Ishikawa (cell line): ENCODE measurements at regions not wholly inside any gene's neighbourhood (a gene's known extent, or its start where the extent isn't known, plus 50 kb on each side); places are given as distances from the start of the nearest gene placed in this dataset.

Source experiments
- CEBPB ChIP-seq: IDR thresholded peaks from 2 replicates; pipeline ENCODE4 v1.6.1; 2012
- CREB1 ChIP-seq: IDR thresholded peaks from 2 replicates; pipeline ENCODE4 v1.6.1; 2012; ENCODE audit warnings: low read depth
- EGR1 ChIP-seq: IDR thresholded peaks from 2 replicates; pipeline ENCODE4 v1.6.1; 2012
- EP300 ChIP-seq: IDR thresholded peaks from 2 replicates; pipeline ENCODE4 v1.6.1; 2012; ENCODE audit warnings: borderline replicate concordance
- FOXM1 ChIP-seq: IDR thresholded peaks from 2 replicates; pipeline ENCODE4 v1.6.1; 2012; ENCODE audit warnings: low read depth, borderline replicate concordance
- NFIC ChIP-seq: IDR thresholded peaks from 2 replicates; pipeline ENCODE4 v1.6.1; 2012
- RAD21 ChIP-seq: IDR thresholded peaks from 2 replicates; pipeline ENCODE4 v1.6.1; 2012; ENCODE audit warnings: low read depth
- TAF1 ChIP-seq: IDR thresholded peaks from 2 replicates; pipeline ENCODE4 v1.6.1; 2012; ENCODE audit warnings: low read depth, mild to moderate bottlenecking
- TCF12 ChIP-seq: IDR thresholded peaks from 2 replicates; pipeline ENCODE4 v1.6.1; 2012; ENCODE audit warnings: low read depth
- TEAD4 ChIP-seq: IDR thresholded peaks from 2 replicates; pipeline ENCODE4 v1.6.1; 2012
- YY1 ChIP-seq: IDR thresholded peaks from 2 replicates; pipeline ENCODE4 v1.6.1; 2012; ENCODE audit warnings: low read depth
- ZBTB7A ChIP-seq: IDR thresholded peaks from 2 replicates; pipeline ENCODE4 v1.6.1; 2012; ENCODE audit warnings: low read depth
- TF ChIP-seq, protein P1 (sequence below): IDR thresholded peaks from 2 replicates; pipeline ENCODE4 v1.6.1; 2012
- TF ChIP-seq, protein P2 (sequence below): IDR thresholded peaks from 2 replicates; pipeline ENCODE4 v1.6.1; 2012; ENCODE audit warnings: low read depth, mild to moderate bottlenecking
- TF ChIP-seq, protein P3 (sequence below): IDR thresholded peaks from 2 replicates; pipeline ENCODE4 v1.6.1; 2012

DNA sequence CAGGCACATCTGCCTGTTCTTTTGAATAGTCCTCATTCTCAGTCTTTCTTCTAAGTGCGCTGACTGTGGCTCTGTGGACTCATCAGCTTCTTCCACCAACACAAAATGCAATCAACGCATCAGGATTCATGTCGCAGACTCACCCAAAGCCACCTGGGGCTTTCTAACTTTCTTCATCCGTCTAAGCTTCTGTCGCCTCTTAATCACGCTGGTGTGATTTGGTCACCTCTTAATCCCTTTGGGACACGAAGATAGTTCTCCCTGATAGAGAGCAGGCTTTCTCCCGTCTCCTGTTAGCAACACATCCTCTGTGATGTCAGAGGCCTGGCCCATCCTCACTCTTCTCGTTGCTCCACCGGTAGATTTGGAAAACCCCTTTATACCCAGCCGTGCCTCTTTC is 78.0 kb upstream of the FOXQ1 start:
- TF ChIP-seq YY1 (no peak), EP300 (no peak), ZBTB7A (no peak), RAD21 (no peak), EGR1 (no peak)
- TF ChIP-seq, protein P1, sequence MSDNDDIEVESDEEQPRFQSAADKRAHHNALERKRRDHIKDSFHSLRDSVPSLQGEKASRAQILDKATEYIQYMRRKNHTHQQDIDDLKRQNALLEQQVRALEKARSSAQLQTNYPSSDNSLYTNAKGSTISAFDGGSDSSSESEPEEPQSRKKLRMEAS, result no peak
- TF ChIP-seq, protein P2, sequence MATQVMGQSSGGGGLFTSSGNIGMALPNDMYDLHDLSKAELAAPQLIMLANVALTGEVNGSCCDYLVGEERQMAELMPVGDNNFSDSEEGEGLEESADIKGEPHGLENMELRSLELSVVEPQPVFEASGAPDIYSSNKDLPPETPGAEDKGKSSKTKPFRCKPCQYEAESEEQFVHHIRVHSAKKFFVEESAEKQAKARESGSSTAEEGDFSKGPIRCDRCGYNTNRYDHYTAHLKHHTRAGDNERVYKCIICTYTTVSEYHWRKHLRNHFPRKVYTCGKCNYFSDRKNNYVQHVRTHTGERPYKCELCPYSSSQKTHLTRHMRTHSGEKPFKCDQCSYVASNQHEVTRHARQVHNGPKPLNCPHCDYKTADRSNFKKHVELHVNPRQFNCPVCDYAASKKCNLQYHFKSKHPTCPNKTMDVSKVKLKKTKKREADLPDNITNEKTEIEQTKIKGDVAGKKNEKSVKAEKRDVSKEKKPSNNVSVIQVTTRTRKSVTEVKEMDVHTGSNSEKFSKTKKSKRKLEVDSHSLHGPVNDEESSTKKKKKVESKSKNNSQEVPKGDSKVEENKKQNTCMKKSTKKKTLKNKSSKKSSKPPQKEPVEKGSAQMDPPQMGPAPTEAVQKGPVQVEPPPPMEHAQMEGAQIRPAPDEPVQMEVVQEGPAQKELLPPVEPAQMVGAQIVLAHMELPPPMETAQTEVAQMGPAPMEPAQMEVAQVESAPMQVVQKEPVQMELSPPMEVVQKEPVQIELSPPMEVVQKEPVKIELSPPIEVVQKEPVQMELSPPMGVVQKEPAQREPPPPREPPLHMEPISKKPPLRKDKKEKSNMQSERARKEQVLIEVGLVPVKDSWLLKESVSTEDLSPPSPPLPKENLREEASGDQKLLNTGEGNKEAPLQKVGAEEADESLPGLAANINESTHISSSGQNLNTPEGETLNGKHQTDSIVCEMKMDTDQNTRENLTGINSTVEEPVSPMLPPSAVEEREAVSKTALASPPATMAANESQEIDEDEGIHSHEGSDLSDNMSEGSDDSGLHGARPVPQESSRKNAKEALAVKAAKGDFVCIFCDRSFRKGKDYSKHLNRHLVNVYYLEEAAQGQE, result no peak
- TF ChIP-seq, protein P3, sequence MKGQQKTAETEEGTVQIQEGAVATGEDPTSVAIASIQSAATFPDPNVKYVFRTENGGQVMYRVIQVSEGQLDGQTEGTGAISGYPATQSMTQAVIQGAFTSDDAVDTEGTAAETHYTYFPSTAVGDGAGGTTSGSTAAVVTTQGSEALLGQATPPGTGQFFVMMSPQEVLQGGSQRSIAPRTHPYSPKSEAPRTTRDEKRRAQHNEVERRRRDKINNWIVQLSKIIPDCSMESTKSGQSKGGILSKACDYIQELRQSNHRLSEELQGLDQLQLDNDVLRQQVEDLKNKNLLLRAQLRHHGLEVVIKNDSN, result no peak

DNA sequence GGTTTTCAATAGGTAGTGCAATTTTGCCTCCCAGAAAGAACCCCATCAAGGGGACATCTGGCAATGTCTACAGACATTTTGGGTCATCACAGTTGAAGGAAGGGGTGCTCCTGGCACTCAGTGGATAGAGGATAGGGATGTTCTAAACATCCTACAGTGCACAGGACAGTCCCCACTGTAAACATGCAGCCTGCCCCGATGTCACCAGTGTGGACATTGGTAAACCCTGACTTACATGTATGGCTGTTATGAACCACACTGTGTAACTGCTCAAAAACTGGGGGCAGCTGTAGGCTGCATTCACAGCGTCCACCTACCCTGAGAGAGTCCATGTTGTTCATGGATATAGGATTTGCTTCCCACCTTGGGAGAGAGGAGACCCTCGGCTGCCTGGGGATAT is 79.3 kb upstream of the FOXQ1 start:
- TF ChIP-seq NFIC (no peak), EGR1 (no peak), EP300 (no peak), TAF1 (no peak), CREB1 (no peak), CEBPB (no peak), FOXM1 (no peak), RAD21 (no peak), TEAD4 (no peak)
- TF ChIP-seq, protein P2, result no peak
- TF ChIP-seq, protein P3, result no peak

DNA sequence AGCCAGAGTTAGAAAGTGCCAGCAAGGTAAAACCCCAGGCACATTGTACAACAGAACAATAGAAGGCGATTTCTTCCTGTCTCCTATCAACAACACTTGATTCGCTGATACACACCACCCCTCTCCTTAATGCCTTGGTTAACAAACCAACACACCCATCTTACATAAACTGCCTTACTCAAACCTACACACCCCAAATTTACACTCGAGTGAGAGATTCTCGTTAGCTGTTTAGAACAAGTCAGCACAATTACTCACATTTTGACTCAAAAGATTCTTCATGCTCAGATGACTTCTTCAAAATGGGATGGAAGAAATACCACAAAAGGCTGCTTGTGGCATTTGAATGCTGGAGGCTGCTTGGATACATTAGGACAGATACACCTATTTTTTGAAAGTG is 80.0 kb upstream of the FOXQ1 start:
- TF ChIP-seq YY1 (no peak), TEAD4 (no peak), EGR1 (no peak), NFIC (no peak)

DNA sequence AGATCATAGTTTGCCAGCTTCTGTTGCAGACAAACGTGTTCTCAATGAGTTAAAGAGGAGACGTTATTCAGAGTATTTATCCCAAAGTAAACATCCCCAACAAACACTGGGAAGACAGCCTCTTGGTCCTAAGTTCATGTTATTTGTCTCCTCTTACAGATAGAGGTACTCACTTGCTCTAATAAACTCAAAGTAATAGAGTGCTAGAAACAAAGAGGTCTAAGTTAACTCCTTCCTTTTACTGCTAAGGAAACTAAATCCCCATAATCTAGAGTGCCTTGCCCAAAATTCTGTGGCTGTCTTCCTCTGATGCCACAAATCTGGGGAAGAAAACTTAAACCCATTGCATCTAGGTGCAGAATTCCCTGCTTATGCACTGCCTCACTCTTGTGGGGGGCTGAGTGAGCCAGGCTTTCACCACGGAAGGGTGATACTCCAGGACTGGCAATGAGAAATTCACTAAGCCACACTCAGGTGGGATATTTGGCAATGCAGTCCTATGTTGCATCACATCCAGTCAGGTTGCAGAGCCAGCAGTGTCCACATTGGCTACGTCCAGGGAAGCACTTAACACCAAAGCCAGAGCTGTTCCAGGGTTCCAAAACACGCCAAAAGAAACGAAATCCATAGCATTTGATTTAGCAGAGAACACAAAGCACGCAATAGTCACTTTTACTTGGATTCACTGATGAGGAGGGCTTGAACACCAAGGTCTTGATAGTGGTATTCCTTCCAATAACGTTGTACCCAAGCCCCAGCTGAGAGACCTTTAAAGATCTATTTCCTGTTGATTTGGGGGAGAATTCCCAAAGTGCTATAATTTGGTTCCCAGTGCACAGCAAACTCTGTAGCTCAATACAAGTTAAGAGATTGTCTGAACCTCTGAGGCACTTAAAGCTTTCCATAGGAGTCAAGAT is 81.0 kb upstream of the FOXQ1 start:
- TF ChIP-seq, protein P1, result no peak
- TF ChIP-seq TEAD4, result no peak
- no peak for TF ChIP-seq TAF1
- no peak for TF ChIP-seq RAD21
- TF ChIP-seq, protein P3, result no peak
- no peak for TF ChIP-seq FOXM1
- TF ChIP-seq, protein P2, result no peak
- TF ChIP-seq CEBPB, result no peak
- no peak for TF ChIP-seq CREB1
- TF ChIP-seq YY1, result no peak
- TF ChIP-seq ZBTB7A, result no peak
- no peak for TF ChIP-seq NFIC

DNA sequence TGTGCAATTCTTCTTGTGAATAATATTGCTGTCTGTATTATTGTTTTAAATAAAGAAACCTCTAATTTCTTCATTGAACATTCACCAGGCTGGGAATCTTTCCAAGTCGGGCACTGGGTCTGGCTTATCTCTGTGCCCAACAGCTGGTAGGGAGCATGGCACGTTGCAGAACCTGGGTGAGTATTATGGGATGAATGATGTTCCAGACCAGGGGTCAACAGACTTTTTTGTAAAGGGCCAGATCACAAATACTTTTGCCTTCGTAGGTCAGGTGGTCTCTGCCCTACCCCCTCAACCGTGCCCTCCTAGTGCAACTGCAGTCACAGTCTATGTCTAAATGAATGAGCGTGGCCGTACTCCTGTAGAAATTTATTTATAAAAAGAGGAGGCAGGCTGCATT is 81.6 kb upstream of the FOXQ1 start:
- no peak for TF ChIP-seq TEAD4
- TF ChIP-seq ZBTB7A, result no peak
- TF ChIP-seq, protein P1, result no peak
- TF ChIP-seq TAF1, result no peak
- TF ChIP-seq TCF12, result no peak
- TF ChIP-seq EP300, result no peak
- TF ChIP-seq, protein P3, result no peak
- TF ChIP-seq, protein P2, result no peak
